ELR (cell line): ENCODE measurements at regions not wholly inside any gene's neighbourhood (a gene's known extent, or its start where the extent isn't known, plus 50 kb on each side); places are given as distances from the start of the nearest gene placed in this dataset.
A peak's percentile ranks its signal among the peaks of the same experiment; 100 is the strongest.

Experiments
- DNase-seq: peaks from one replicate; pipeline ENCODE4 v3.0.0-alpha.2; 2015; ENCODE audit warnings: low read depth

DNA sequence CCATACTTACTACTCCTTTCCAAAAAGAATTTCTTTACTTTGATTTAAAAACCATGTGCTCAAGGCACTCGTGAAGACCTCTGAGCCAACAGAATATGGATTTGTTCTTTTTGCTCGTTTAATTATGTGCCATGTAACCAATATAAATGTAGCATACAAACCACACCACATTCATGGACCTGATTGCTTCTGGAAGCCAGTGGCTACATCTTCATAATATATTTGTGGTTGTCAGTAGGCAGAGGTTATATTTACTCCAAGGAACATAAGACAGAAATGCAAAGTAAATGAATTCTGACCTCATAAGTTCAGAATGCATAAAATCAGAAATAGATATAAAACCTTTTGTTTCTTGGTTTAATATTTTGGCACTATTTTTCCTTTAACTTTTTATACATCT lies 373.0 kb downstream of the HDGFL1 start:
- DNase-seq: no peak

DNA sequence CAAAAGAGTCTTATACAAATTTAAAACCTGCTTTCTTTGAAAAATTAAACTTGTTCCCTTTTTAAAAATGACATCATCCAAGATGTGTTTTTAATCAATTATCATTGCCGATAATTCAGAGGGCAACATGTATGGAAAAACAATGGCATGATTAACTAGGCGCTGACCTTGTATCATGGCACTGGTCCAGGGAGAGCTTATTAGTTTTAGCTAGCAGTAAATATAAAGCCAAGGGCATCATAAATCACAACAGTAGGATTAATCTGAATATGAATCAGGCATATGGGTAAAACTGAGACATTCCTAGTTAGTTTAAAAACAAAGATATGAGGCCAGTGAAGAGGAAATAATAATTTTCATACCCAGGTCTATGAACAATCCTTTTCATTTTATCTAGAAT lies 374.0 kb downstream of the HDGFL1 start:
- DNase-seq: no peak

GRCh38 chr6:22949967-22950366 lies 380.6 kb downstream of the HDGFL1 start:
- DNase-seq: no peak

DNA sequence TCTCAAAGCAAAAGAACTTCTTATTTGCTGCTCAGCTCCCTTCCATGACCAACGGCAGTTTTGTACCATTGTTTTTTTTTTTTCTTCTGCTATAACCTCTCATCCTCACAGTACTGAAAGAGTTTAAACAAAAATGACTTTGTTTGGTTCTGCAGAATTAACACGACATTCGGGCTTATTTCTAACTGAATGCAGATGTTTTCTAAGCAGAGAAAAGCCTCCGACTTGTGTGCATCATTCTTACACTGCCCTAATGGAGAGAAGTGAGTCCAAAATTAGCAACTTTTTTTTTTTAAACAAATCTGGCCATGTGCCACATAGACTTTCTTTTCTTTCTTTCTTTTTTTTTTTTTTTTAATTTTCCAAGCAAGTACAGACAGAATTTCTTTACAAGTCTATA lies 382.7 kb downstream of the HDGFL1 start:
- DNase-seq: no peak

DNA sequence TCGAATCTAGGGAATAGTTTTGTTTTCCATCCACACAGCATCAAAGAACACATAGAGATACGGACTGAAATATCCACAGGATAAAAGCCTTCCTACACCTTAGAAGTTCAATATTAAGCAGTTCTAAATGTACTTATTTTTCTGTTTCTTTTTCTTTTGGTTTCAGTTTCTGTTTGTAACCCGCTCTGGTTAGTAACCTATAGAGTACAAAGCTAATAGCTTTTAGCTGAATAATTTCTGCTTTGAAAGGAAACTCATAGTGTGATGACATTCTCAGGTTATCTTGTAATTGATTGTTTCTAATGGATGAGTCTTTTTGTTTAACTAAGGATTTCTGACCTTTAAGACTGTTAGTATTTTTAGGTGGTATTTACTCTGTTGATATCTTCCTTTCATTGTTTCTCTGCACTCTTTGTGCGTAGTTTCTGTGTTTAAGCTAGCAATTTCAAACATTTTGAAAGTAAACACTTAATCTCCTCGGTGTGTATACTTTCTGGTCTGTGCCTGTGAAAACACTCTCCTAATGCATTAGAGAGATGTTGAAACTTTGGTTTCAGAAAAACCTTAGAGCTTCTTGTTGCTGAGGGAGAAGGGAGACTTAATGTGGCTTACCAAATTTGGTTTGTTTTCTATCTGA lies 385.5 kb downstream of the HDGFL1 start:
- peak; percentile 5 for DNase-seq

GRCh38 chr6:22956029-22956681 lies 386.8 kb downstream of the HDGFL1 start:
- DNase-seq: no peak

GRCh38 chr6:22958677-22959076 lies 389.3 kb downstream of the HDGFL1 start:
- no peak for DNase-seq

DNA sequence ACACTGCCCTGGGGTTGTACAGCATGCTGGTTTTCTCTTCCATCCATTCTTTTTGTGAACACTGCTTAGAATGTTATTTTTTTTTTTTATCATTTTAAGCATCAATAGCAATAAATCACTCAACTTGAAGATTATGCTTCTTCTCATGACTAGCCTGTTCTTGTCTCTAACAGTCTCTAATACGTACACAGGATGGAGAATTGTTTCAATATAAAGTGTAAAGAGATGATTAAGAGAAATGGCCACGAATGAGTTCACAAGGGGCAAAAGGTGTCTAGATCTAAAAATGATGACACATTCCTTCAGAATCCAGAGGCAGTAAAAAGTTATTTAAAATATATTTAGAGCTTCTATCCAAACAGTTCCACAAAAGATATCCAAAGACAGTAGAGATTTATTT lies 390.2 kb downstream of the HDGFL1 start:
- no peak for DNase-seq

GRCh38 chr6:22964334-22964733 lies 395.0 kb downstream of the HDGFL1 start:
- DNase-seq: no peak

DNA sequence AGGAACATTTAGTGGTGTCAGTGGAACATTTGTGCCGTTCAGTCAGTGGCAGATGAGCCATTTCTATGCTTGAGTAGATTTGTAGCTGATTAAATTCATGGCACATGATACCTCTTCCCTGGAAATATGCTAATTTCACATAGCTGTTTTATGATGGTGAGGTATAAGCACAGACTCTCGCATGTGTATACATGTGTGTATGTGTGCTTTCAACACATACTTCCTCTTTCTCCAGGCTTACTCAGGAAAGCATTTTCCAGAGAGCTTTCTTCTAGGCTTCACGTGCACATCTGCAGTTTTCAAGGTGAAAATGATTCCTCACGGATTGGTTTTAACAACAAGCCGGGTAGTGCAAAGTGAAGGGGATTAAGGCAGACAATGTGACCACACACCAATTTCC lies 396.5 kb downstream of the HDGFL1 start:
- DNase-seq: no peak

DNA sequence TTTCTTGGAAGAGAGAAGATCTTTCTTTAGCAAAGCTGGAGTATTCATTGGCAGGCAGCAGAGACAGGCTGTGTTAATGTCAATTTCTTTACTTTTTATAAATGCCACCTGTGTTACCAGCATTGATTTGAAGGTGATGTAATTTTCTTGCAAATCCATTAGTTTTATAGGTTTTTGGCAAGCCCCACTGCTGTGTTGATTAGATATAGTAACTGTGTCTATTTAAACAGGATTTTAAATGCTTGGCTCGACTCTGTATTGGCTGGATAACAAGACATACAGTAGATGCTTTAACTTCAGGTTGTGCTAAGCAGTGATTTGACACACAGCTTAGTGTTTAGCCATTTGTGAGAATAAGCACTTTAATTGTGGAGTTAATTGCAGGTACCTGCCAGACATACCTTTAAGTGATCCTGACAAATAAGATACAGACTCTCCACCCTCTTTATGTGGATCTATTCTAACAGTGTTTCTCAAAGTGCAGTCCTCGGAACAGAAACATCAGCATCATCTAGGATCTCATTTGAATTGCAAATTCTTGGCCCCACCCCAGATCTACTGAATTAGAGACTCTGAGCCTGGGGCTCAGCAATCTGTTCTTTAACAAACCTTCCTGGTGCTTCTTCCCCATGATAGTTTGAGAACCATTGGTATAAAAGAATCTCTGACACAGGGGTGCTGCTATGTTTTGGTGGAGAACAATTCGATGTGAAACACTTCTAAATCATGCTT lies 397.5 kb downstream of the HDGFL1 start:
- DNase-seq: no peak

DNA sequence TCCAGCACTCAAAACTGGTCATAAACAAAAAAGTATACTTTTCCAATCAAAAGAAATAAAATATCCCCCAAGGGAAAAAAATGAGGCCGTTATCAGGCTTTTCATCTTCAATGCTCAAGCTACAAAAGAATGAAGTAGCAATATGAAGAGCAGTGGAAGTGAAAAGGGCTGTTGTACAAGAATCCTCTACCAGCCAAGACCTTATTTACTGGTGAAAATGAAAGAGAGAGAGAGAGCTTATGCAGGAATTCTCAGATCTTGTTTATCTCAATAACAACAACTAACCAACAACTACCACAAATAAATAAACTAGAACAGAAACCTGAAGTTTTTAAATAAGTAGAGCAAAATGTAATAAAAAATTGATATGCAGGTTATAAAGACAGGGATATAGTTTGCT lies 400.6 kb downstream of the HDGFL1 start:
- no peak for DNase-seq

DNA sequence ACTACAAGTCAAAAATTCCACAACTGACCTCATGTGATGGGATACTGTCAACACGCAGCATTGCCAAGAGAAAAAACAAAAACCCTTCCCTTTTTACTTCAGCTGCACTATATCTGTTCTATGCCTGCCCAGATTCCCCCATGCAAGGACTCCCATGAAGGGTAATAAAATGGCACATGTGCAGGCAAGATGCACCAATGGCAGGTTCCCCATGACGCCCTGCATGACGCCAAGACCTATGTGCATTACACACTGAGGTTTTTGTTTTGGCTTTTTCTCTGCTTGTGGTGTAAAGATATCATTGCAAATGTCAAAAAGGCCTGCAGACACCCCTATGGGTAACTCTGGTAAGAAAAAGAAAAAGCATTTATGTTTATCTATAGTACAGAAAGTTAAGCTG lies 403.4 kb downstream of the HDGFL1 start:
- no peak for DNase-seq

- no peak for DNase-seq
Observed at GRCh38 chr6:22975079-22975478, 405.7 kb downstream of the HDGFL1 start.

GRCh38 chr6:22980446-22980845 lies 411.1 kb downstream of the HDGFL1 start:
- peak; percentile 26 for DNase-seq

- no peak for DNase-seq
Observed at GRCh38 chr6:23002044-23002619, 432.8 kb downstream of the HDGFL1 start.

DNA sequence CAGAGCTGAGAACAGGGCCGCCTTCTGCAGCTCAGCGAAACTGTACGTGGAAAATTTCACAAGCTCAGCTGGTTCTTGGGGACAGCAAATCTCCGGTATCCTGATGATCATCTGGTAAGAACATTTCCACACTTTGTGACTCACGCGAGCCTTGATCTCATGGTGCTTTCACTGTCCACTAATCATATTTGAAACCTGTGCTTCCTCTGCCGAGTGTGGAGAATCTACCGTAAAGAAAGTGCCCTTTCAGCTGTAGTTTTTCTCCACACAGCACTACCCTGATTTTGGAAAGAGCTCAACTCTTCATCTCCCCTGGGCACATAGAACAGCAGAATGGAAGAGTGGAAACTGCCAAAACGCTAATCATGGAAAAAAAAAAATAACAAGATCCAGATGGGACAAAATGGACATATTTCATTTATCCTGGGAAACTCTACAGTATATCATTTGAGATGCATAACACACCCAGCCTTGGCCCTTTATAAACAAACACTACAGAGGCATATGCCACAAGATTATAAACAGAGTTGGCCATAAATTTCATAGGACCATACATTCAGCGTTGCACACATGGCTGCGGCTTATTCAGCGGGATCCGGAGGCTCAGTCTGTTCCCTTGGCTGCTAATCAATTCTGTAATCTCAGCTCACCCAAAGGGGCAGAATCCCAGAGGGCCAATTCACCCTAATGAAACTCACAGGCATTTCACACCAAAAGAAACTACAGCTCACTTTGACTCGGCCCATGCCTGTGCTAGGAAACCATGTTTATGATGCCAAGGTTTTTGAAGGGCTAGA lies 434.5 kb downstream of the HDGFL1 start:
- peak; percentile 23 for DNase-seq

GRCh38 chr6:23006656-23007055 lies 437.3 kb downstream of the HDGFL1 start:
- no peak for DNase-seq

DNA sequence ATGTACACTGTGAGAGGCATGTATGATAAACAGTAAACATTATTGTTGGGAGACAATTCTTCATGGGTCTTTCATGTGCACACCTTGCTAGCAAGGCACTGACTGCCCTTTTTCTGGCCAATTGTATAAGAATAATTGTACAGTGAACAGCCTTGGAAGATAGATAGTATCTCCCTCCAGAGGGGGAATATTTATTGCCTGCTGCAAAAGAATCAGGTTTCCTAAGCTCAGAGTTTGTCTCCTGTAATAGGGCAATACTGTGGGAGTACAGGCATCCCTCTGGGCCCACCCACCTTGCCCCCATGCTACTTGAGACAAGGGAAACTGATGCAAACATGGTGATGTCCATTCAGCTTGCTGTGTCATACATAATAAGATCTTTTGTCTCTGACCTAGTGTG lies 442.2 kb downstream of the HDGFL1 start:
- DNase-seq: no peak

DNA sequence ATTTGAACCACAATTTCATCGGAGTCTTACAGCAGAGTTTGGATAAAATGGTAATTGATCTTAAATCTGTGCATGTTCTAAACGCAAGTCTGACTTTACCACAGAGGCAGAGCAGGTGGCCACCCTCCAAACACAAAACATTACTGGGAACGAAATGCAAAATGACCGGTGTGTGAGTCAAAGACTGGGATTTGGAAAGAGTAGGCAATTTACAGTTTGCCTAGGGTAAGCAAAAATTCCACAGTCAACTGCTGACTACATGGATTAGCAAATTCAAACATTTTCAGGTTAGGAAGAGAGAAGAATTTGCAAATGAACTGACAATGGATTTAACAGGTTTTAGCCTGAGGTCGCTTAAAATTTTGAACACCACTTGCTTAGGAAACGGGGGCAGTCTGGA lies 444.4 kb downstream of the HDGFL1 start:
- no peak for DNase-seq

GRCh38 chr6:23016696-23017095 lies 447.3 kb downstream of the HDGFL1 start:
- DNase-seq: no peak

DNA sequence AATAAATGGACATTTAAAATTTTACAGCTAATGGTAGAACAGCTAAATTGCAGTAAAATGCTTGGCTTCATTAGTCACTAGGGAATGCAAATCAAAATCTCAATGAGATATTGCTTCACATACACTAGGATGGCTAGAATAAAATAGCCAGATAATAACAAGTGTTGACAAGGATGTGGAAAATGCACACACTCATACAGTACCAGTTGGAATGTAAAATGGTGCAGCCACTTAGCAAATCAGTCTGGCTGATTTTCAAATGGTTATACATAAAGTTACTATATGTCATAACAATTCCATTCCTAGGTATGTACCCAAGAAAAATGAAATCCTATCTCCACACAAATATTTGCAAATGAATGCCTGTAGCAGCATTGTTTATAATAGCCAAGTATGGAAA lies 452.1 kb downstream of the HDGFL1 start:
- no peak for DNase-seq
